CD4-positive, alpha-beta T cell (primary cell): ENCODE measurements at regions not wholly inside any gene's neighbourhood (a gene's known extent, or its start where the extent isn't known, plus 50 kb on each side); places are given as distances from the start of the nearest gene placed in this dataset.

Source experiments
- ATAC-seq: fragments of 200-7000 bp; cut with Tn5 transposase; one replicate; pipeline ENCODE4 v1.10.0; 2022; ENCODE audit warnings: mild to moderate bottlenecking; ENCODE audit not compliant: poor library complexity
- CTCF ChIA-PET: fragments of 350-600 bp; sonication (Branson Sonifier 250); formaldehyde crosslinking; loops from one replicate; lab custom pipeline; 2021; ENCODE audit warnings: antibody characterized with exemption, inconsistent platforms; lab: Charles Lee
- POLR2A ChIA-PET: fragments of 350-600 bp; sonication (Branson Sonifier 250); formaldehyde crosslinking; loops from one replicate; lab custom pipeline; 2021; ENCODE audit warnings: antibody characterized with exemption, inconsistent platforms; lab: Charles Lee
- DNase-seq, 14 experiments: peaks; one replicate each; pipeline ENCODE4 v3.0.0-alpha.2; 2013 to 2020; ENCODE audit warnings: mixed read lengths in 2 of 14
- H3K27ac ChIP-seq, 2 donors: one replicate each; pipeline versions ENCODE4 v1.5.1 to v1.7.0; 2013; ENCODE audit warnings: low read length in 2 of 2, low read depth in 1 of 2, mild to moderate bottlenecking in 1 of 2
- H3K27me3 ChIP-seq, 2 experiments: 1 replicate in 1 of 2; 2 replicates in 1 of 2; pipeline versions ENCODE4 v1.6.1 to v1.7.0; 2013; ENCODE audit warnings: low read length in 2 of 2, control low read depth in 1 of 2, mild to moderate bottlenecking in 1 of 2, moderate library complexity in 1 of 2; ENCODE audit not compliant: insufficient read depth in 2 of 2, control insufficient read depth in 1 of 2
- H3K36me3 ChIP-seq: one replicate; pipeline ENCODE4 v1.6.1; 2013; ENCODE audit warnings: low read length, control low read depth; ENCODE audit not compliant: insufficient read depth
- H3K4me1 ChIP-seq: one replicate; pipeline ENCODE4 v1.6.1; 2013; ENCODE audit warnings: low read length, control low read depth; ENCODE audit not compliant: insufficient read depth
- H3K4me3 ChIP-seq: one replicate; pipeline ENCODE4 v1.5.1; 2013; ENCODE audit warnings: mild to moderate bottlenecking, low read length, moderate library complexity
- H3K9me3 ChIP-seq, 2 experiments: 1 replicate in 1 of 2; 2 replicates in 1 of 2; pipeline versions ENCODE4 v1.6.1 to v1.7.0; 2013; ENCODE audit warnings: low read length in 2 of 2, mild to moderate bottlenecking in 2 of 2, control low read depth in 1 of 2, moderate library complexity in 1 of 2; ENCODE audit not compliant: control insufficient read depth in 1 of 2, insufficient read depth in 1 of 2
- H3K27ac Mint-ChIP-seq: one replicate; pipeline ENCODE4 v1.8.0; 2020; ENCODE audit warnings: mixed read lengths
- H3K27me3 Mint-ChIP-seq: one replicate; pipeline ENCODE4 v1.8.0; 2021; ENCODE audit warnings: mixed read lengths
- H3K36me3 Mint-ChIP-seq: one replicate; pipeline ENCODE4 v1.8.0; 2021; ENCODE audit warnings: low read depth, mixed read lengths
- H3K4me1 Mint-ChIP-seq: one replicate; pipeline ENCODE4 v1.8.0; 2021; ENCODE audit warnings: low read depth, mixed read lengths
- H3K4me3 Mint-ChIP-seq: one replicate; pipeline ENCODE4 v1.8.0; 2020; ENCODE audit warnings: mild to moderate bottlenecking, mixed read lengths
- H3K9me3 Mint-ChIP-seq: one replicate; pipeline ENCODE4 v1.8.0; 2020; ENCODE audit warnings: mixed read lengths
- CTCF ChIP-seq: fragments of 200-600 bp; IDR thresholded peaks from one replicate; pipeline ENCODE4 v1.8.0; 2022; ENCODE audit warnings: antibody characterized with exemption, mild to moderate bottlenecking
- intact Hi-C, 2 experiments: fragments of 100-400 bp; cut with DNase I in 1 of 2; cut with micrococcal nuclease in 1 of 2; formaldehyde crosslinking; loops; one replicate each; pipeline versions ENCODE4 v1.15.1 to v1.9.0; 2023 to 2025; cut with DNase I, micrococcal nuclease

- H3K4me1 ChIP-seq: no peaks in the 10 kb centered on the region
- Mint-ChIP-seq H3K4me3 (no peak overlapping the region), H3K9me3 (no peaks in the 10 kb centered on the region), H3K4me1 (no peaks in the 10 kb centered on the region), H3K27ac (no peak overlapping the region), H3K36me3 (no peaks in the 10 kb centered on the region), H3K27me3 (peaks cover 21% of the 10 kb centered on the region)
- ChIA-PET CTCF (no interaction called here), POLR2A (no interaction called here)
- TF ChIP-seq CTCF: no peak
- ATAC-seq (no peak), DNase-seq (no peak)
- H3K4me3 ChIP-seq: no peak overlapping the region
- H3K27ac ChIP-seq: no peak overlapping the region
- H3K36me3 ChIP-seq: no peaks in the 10 kb centered on the region
- intact Hi-C loops: no loop called here
- no peaks in the 10 kb centered on the region for H3K27me3 ChIP-seq
- no peaks in the 10 kb centered on the region for H3K9me3 ChIP-seq
Measured at GRCh38 chr11:113613619-113614018, 92.5 kb downstream of the TMPRSS5 start.

GRCh38 chr11:113604186-113604585 is 101.9 kb downstream of the TMPRSS5 start:
- POLR2A ChIA-PET: no interaction called here
- no peak for TF ChIP-seq CTCF
- CTCF ChIA-PET: interaction anchor here (0.6 kb wide), 1 partner anchor 284 kb away, joined by 3 read pairs; no protein-coding TSS in a partner anchor

GRCh38 chr11:113603277-113604059 is 102.6 kb downstream of the TMPRSS5 start:
- Mint-ChIP-seq H3K27ac (no peak overlapping the region), H3K4me3 (no peak overlapping the region), H3K4me1 (no peaks in the 10 kb centered on the region), H3K27me3 (peaks cover 27% of the 10 kb centered on the region), H3K9me3 (peaks cover 5% of the 10 kb centered on the region), H3K36me3 (no peaks in the 10 kb centered on the region)
- no peak for ATAC-seq
- H3K27ac ChIP-seq: no peak overlapping the region
- CTCF ChIA-PET: interaction anchor here (0.6 kb wide), 1 partner anchor 285 kb away, joined by 3 read pairs; no protein-coding TSS in a partner anchor
- no peak for DNase-seq
- H3K4me1 ChIP-seq: no peaks in the 10 kb centered on the region
- H3K27me3 ChIP-seq: peaks cover 0 to 13% of the 10 kb centered on the region in 2 experiments
- POLR2A ChIA-PET: no interaction called here
- H3K36me3 ChIP-seq: no peaks in the 10 kb centered on the region
- H3K9me3 ChIP-seq: no peaks in the 10 kb centered on the region
- TF ChIP-seq CTCF: no peak
- no peak overlapping the region for H3K4me3 ChIP-seq
- intact Hi-C loops: no loop called here

More at GRCh38 chr11:113604186-113604585, 101.9 kb downstream of the TMPRSS5 start:
- ATAC-seq: no peak
- Histone ChIP-seq H3K4me3 (no peak overlapping the region), H3K27me3 (peaks cover 0 to 13% of the 10 kb centered on the region in 2 experiments), H3K27ac (no peak overlapping the region), H3K36me3 (no peaks in the 10 kb centered on the region), H3K4me1 (no peaks in the 10 kb centered on the region), H3K9me3 (no peaks in the 10 kb centered on the region)
- Mint-ChIP-seq H3K9me3 (peaks cover 5% of the 10 kb centered on the region), H3K27ac (no peak overlapping the region), H3K36me3 (no peaks in the 10 kb centered on the region), H3K4me1 (no peaks in the 10 kb centered on the region), H3K27me3 (peaks cover 20% of the 10 kb centered on the region), H3K4me3 (no peak overlapping the region)
- intact Hi-C loops: no loop called here
- DNase-seq: no peak
